ENCODE measurements at regions not wholly inside any gene's neighbourhood (a gene's known extent, or its start where the extent isn't known, plus 50 kb on each side); places are given as distances from the start of the nearest gene placed in this dataset.

GRCh38 chr3:139771331-139771730 lies 93.6 kb upstream of the NMNAT3 start:
- Mint-ChIP-seq H3K36me3 (ENCODE audit: insufficient read depth, unreplicated experiment) (no peaks in the 10 kb centered on the region), H3K4me1 (ENCODE audit: low read depth, unreplicated experiment) (no peaks in the 10 kb centered on the region), H3K9me3 (ENCODE audit: unreplicated experiment) (no peaks in the 10 kb centered on the region), H3K4me3 (ENCODE audit: unreplicated experiment) (no peak overlapping the region), H3K27me3 (ENCODE audit: insufficient read depth, unreplicated experiment) (no peaks in the 10 kb centered on the region), H3K27ac (ENCODE audit: unreplicated experiment) (no peak overlapping the region)
- Histone ChIP-seq H3K9me3 (no peaks in the 10 kb centered on the region), H3K4me3 (ENCODE audit: low read depth, low read length) (no peak overlapping the region), H3K4me1 (no peaks in the 10 kb centered on the region), H3K27me3 (replicated peaks; ENCODE audit: control insufficient read depth, insufficient read depth, low read length) (no peaks in the 10 kb centered on the region), H3K36me3 (ENCODE audit: control insufficient read depth, insufficient read depth, low read length) (no peaks in the 10 kb centered on the region)
- DNase-seq, result no peak
- POLR2A ChIA-PET, result no interaction called here
- CTCF ChIA-PET, result no interaction called here
- intact Hi-C loops (cut with micrococcal nuclease; ENCODE audit: unreplicated experiment), result no loop called here
- BruUV-seq (replicated peaks), result no TSS peak
- TF ChIP-seq CTCF (IDR thresholded peaks at IDR 0.05; ENCODE audit: insufficient read depth in 1 of 2, low read depth in 1 of 2, low read length in 1 of 2, severe bottlenecking in 1 of 2, unreplicated experiment in 1 of 2), result no peak

- no peak overlapping the region for H3K27ac Mint-ChIP-seq (ENCODE audit: unreplicated experiment)
Measured at GRCh38 chr3:139770577-139770976, 92.8 kb upstream of the NMNAT3 start.

GRCh38 chr3:139769796-139770195 lies 92.0 kb upstream of the NMNAT3 start:
- POLR2A ChIA-PET, result no interaction called here
- H3K27me3 Mint-ChIP-seq (ENCODE audit: insufficient read depth, unreplicated experiment), result no peaks in the 10 kb centered on the region
- no peak for DNase-seq
- Histone ChIP-seq H3K27me3 (replicated peaks; ENCODE audit: control insufficient read depth, insufficient read depth, low read length) (no peaks in the 10 kb centered on the region), H3K4me3 (ENCODE audit: low read depth, low read length) (no peak overlapping the region), H3K36me3 (ENCODE audit: control insufficient read depth, insufficient read depth, low read length) (no peaks in the 10 kb centered on the region), H3K9me3 (no peaks in the 10 kb centered on the region), H3K4me1 (no peaks in the 10 kb centered on the region)
- H3K9me3 Mint-ChIP-seq (ENCODE audit: unreplicated experiment), result no peaks in the 10 kb centered on the region
- no TSS peak for BruUV-seq (replicated peaks)
- H3K4me1 Mint-ChIP-seq (ENCODE audit: low read depth, unreplicated experiment), result no peaks in the 10 kb centered on the region
- no peak for TF ChIP-seq CTCF (IDR thresholded peaks at IDR 0.05; ENCODE audit: insufficient read depth in 1 of 2, low read depth in 1 of 2, low read length in 1 of 2, severe bottlenecking in 1 of 2, unreplicated experiment in 1 of 2)
- H3K4me3 Mint-ChIP-seq (ENCODE audit: unreplicated experiment), result no peak overlapping the region
- no peaks in the 10 kb centered on the region for H3K36me3 Mint-ChIP-seq (ENCODE audit: insufficient read depth, unreplicated experiment)
- CTCF ChIA-PET, result no interaction called here
- H3K27ac Mint-ChIP-seq (ENCODE audit: unreplicated experiment), result no peak overlapping the region
- intact Hi-C loops (cut with micrococcal nuclease; ENCODE audit: unreplicated experiment), result no loop called here

More at GRCh38 chr3:139770577-139770976, 92.8 kb upstream of the NMNAT3 start:
- Mint-ChIP-seq H3K9me3 (ENCODE audit: unreplicated experiment) (no peaks in the 10 kb centered on the region), H3K4me1 (ENCODE audit: low read depth, unreplicated experiment) (no peaks in the 10 kb centered on the region), H3K27me3 (ENCODE audit: insufficient read depth, unreplicated experiment) (no peaks in the 10 kb centered on the region), H3K36me3 (ENCODE audit: insufficient read depth, unreplicated experiment) (no peaks in the 10 kb centered on the region), H3K4me3 (ENCODE audit: unreplicated experiment) (no peak overlapping the region)
- Histone ChIP-seq H3K36me3 (ENCODE audit: control insufficient read depth, insufficient read depth, low read length) (no peaks in the 10 kb centered on the region), H3K27me3 (replicated peaks; ENCODE audit: control insufficient read depth, insufficient read depth, low read length) (no peaks in the 10 kb centered on the region), H3K4me3 (ENCODE audit: low read depth, low read length) (no peak overlapping the region), H3K9me3 (no peaks in the 10 kb centered on the region), H3K4me1 (no peaks in the 10 kb centered on the region)
- ChIA-PET POLR2A (no interaction called here), CTCF (no interaction called here)
- no TSS peak for BruUV-seq (replicated peaks)
- no peak for DNase-seq
- TF ChIP-seq CTCF (IDR thresholded peaks at IDR 0.05; ENCODE audit: insufficient read depth in 1 of 2, low read depth in 1 of 2, low read length in 1 of 2, severe bottlenecking in 1 of 2, unreplicated experiment in 1 of 2), result no peak
- intact Hi-C loops (cut with micrococcal nuclease; ENCODE audit: unreplicated experiment), result no loop called here
